HCT116 (cell line): ENCODE measurements at regions not wholly inside any gene's neighbourhood (a gene's known extent, or its start where the extent isn't known, plus 50 kb on each side); places are given as distances from the start of the nearest gene placed in this dataset.
A peak's percentile ranks its signal among the peaks of the same experiment; 100 is the strongest.

Experiments
- ATAC-seq: fragments of 200-7000 bp; cut with Tn5 transposase; 2 replicates; pipeline ENCODE4 v1.9.1; 2020; ENCODE audit warnings: mild to moderate bottlenecking, moderate library complexity
- BruUV-seq: library from RNA; stranded (reverse); fragments of 400-500 nt; replicated peaks from 2 replicates; lab custom pipeline; 2021; lab: Mats Ljungman, UMichigan
- CTCF ChIA-PET: fragments of 300-600 bp; sonication (Branson Sonifier 250); formaldehyde crosslinking; loops from one replicate; lab custom pipeline; 2021; ENCODE audit warnings: antibody characterized with exemption; lab: Charles Lee
- POLR2A ChIA-PET: fragments of 300-600, 350-600 bp; sonication (Branson Sonifier 250); formaldehyde crosslinking; loops from one replicate; lab custom pipeline; 2021; ENCODE audit warnings: antibody characterized with exemption; lab: Charles Lee
- RAD21 ChIA-PET, 2 experiments: fragments of 300-600 bp; sonication (Branson Sonifier 250); formaldehyde crosslinking; loops; one replicate each; lab custom pipeline; 2023; ENCODE audit warnings: low total read pairs in 2 of 2; ENCODE audit not compliant: uncharacterized antibody in 2 of 2, unreplicated experiment in 2 of 2, low non-redundant PET in 1 of 2; lab: Charles Lee
- DNase-seq: peaks from one replicate; pipeline ENCODE4 v3.0.0-alpha.2; 2010; ENCODE audit warnings: low read depth, low spot score
- H2AFZ ChIP-seq: fragments of 200-600 bp; shearing (Covaris generic), sonication (generic); 2 replicates; pipeline ENCODE4 v1.6.1; 2017; ENCODE audit warnings: low read depth, mixed run types, mixed read lengths, antibody characterized with exemption, low read length; ENCODE audit not compliant: poor library complexity, severe bottlenecking
- H3K27ac ChIP-seq: 2 replicates; pipeline ENCODE4 v1.5.1; 2012; ENCODE audit warnings: low read depth, low read length
- H3K27me3 ChIP-seq: fragments of 200-600 bp; sonication (generic); 2 replicates; pipeline ENCODE4 v1.6.1; 2016; ENCODE audit warnings: mixed run types, low read length, mixed read lengths; ENCODE audit not compliant: insufficient read depth
- H3K36me3 ChIP-seq, 2 experiments: fragments of 200-500 bp in 1 of 2; fragments of 200-600 bp in 1 of 2; sonication (Bioruptor generic) in 1 of 2; sonication (generic) in 1 of 2; 2 replicates each; pipeline versions ENCODE4 v1.5.1 to v1.6.1; 2014 to 2016; ENCODE audit warnings: low read length in 2 of 2, inconsistent platforms in 1 of 2, mixed read lengths in 1 of 2, mixed run types in 1 of 2; ENCODE audit not compliant: insufficient read depth in 2 of 2, control insufficient read depth in 1 of 2
- H3K4me1 ChIP-seq, 2 experiments: fragments of 200-600 bp in 1 of 2; sonication (generic) in 1 of 2; 2 replicates each; pipeline versions ENCODE4 v1.5.1 to v1.6.1; 2012 to 2017; ENCODE audit warnings: low read length in 2 of 2, inconsistent platforms in 1 of 2, mild to moderate bottlenecking in 1 of 2, mixed read lengths in 1 of 2, mixed run types in 1 of 2, moderate library complexity in 1 of 2; ENCODE audit not compliant: insufficient read depth in 2 of 2, control insufficient read depth in 1 of 2
- H3K4me2 ChIP-seq: fragments of 200-600 bp; sonication (generic); 2 replicates; pipeline ENCODE4 v1.6.1; 2017; ENCODE audit warnings: mixed run types, low read length, mixed read lengths
- H3K4me3 ChIP-seq, 2 experiments: fragments of 200-600 bp in 1 of 2; sonication (generic) in 1 of 2; replicated peaks in 1 of 2; 2 replicates each; pipeline ENCODE4 v1.5.1; 2011 to 2016; ENCODE audit warnings: low read length in 2 of 2, control low read depth in 1 of 2, low read depth in 1 of 2, mild to moderate bottlenecking in 1 of 2, mixed read lengths in 1 of 2, mixed run types in 1 of 2
- H3K79me2 ChIP-seq: fragments of 200-600 bp; sonication (generic); 2 replicates; pipeline ENCODE4 v1.6.1; 2017; ENCODE audit warnings: mild to moderate bottlenecking, mixed run types, low read length, moderate library complexity, mixed read lengths; ENCODE audit not compliant: insufficient read depth
- H3K9ac ChIP-seq: fragments of 200-600 bp; sonication (generic); 2 replicates; pipeline ENCODE4 v1.6.1; 2016; ENCODE audit warnings: low read length, mixed read lengths
- H3K9me2 ChIP-seq: fragments of 200-600 bp; sonication (generic), shearing (Covaris generic); 2 replicates; pipeline ENCODE4 v1.6.1; 2017; ENCODE audit warnings: mixed run types, mild to moderate bottlenecking, moderate library complexity; ENCODE audit not compliant: insufficient read depth
- H3K9me3 ChIP-seq, 2 experiments: fragments of 200-500 bp in 1 of 2; fragments of 200-600 bp in 1 of 2; sonication (Bioruptor generic) in 1 of 2; sonication (generic) in 1 of 2; 2 replicates each; pipeline ENCODE4 v1.6.1; 2014 to 2017; ENCODE audit warnings: low read length in 2 of 2, mixed read lengths in 2 of 2, inconsistent platforms in 1 of 2, low read depth in 1 of 2, mild to moderate bottlenecking in 1 of 2, mixed run types in 1 of 2, moderate library complexity in 1 of 2; ENCODE audit not compliant: control insufficient read depth in 1 of 2, insufficient read depth in 1 of 2
- H4K20me1 ChIP-seq: fragments of 200-600 bp; sonication (generic), shearing (Covaris generic); 2 replicates; pipeline ENCODE4 v1.6.1; 2017; ENCODE audit warnings: mixed run types, mild to moderate bottlenecking, moderate library complexity; ENCODE audit not compliant: insufficient read depth
- CBX3 ChIP-seq: IDR thresholded peaks from 2 replicates; pipeline ENCODE4 v1.6.1; 2012; ENCODE audit warnings: low read depth
- CEBPB ChIP-seq: IDR thresholded peaks from 2 replicates; pipeline ENCODE4 v1.6.1; 2012; ENCODE audit warnings: low read depth
- CTCF ChIP-seq, 3 experiments: fragments of 200-600 bp in 1 of 3; sonication (generic) in 1 of 3; IDR thresholded peaks in 2 of 3; conservative IDR thresholded peaks in 1 of 3; 2 replicates each; pipeline ENCODE4 v1.5.1; 2012 to 2017; ENCODE audit warnings: low read depth in 2 of 3, low read length in 2 of 3, antibody characterized with exemption in 1 of 3, borderline replicate concordance in 1 of 3, control low read depth in 1 of 3, mild to moderate bottlenecking in 1 of 3, mixed read lengths in 1 of 3, mixed run types in 1 of 3, moderate library complexity in 1 of 3; ENCODE audit not compliant: insufficient read depth in 1 of 3
- EGR1 ChIP-seq: IDR thresholded peaks from 2 replicates; pipeline ENCODE4 v1.6.1; 2012; ENCODE audit warnings: low read depth
- ELF1 ChIP-seq: IDR thresholded peaks from 2 replicates; pipeline ENCODE4 v1.6.1; 2012; ENCODE audit warnings: low read depth, borderline replicate concordance
- EZH2 ChIP-seq: fragments of 200-600 bp; sonication (generic); IDR thresholded peaks from 2 replicates; pipeline ENCODE4 v1.6.1; 2017; ENCODE audit warnings: antibody characterized with exemption, mixed run types
- JUND ChIP-seq: IDR thresholded peaks from 2 replicates; pipeline ENCODE4 v1.6.1; 2012
- POLR2A ChIP-seq: IDR thresholded peaks from 2 replicates; pipeline ENCODE4 v1.7.0; 2011; ENCODE audit warnings: borderline replicate concordance; ENCODE audit not compliant: insufficient read depth, insufficient read length; ENCODE audit errors: extremely low read depth
- SIN3A ChIP-seq: IDR thresholded peaks from 2 replicates; pipeline ENCODE4 v1.6.1; 2012; ENCODE audit warnings: low read depth
- SRF ChIP-seq: IDR thresholded peaks from 2 replicates; pipeline ENCODE4 v1.6.1; 2012; ENCODE audit warnings: low read depth
- TCF7L2 ChIP-seq: IDR thresholded peaks from 2 replicates; pipeline ENCODE4 v1.7.0; 2011; ENCODE audit warnings: borderline replicate concordance, inconsistent platforms; ENCODE audit not compliant: insufficient read depth, insufficient read length; ENCODE audit errors: extremely low read depth
- ZFX ChIP-seq: fragments of 450-650 bp; IDR thresholded peaks from 2 replicates; pipeline ENCODE4 v1.6.1; 2017
- ZNF274 ChIP-seq: fragments of 200-500 bp; sonication (Bioruptor generic); IDR thresholded peaks from 2 replicates; pipeline ENCODE4 v1.6.1; 2014; ENCODE audit warnings: mild to moderate bottlenecking, low read depth, low read length, inconsistent platforms
- intact Hi-C: fragments of 100-400 bp; cut with micrococcal nuclease; formaldehyde crosslinking; loops from 2 replicates; pipeline ENCODE4 v1.10.0; 2022
- TF ChIP-seq, protein P1 (sequence below): IDR thresholded peaks from 2 replicates; pipeline ENCODE4 v1.6.1; 2012
- TF ChIP-seq, protein P2 (sequence below): IDR thresholded peaks from 2 replicates; pipeline ENCODE4 v1.6.1; 2012
- TF ChIP-seq, protein P3 (sequence below): IDR thresholded peaks from 2 replicates; pipeline ENCODE4 v1.6.1; 2012; ENCODE audit warnings: low read depth

DNA sequence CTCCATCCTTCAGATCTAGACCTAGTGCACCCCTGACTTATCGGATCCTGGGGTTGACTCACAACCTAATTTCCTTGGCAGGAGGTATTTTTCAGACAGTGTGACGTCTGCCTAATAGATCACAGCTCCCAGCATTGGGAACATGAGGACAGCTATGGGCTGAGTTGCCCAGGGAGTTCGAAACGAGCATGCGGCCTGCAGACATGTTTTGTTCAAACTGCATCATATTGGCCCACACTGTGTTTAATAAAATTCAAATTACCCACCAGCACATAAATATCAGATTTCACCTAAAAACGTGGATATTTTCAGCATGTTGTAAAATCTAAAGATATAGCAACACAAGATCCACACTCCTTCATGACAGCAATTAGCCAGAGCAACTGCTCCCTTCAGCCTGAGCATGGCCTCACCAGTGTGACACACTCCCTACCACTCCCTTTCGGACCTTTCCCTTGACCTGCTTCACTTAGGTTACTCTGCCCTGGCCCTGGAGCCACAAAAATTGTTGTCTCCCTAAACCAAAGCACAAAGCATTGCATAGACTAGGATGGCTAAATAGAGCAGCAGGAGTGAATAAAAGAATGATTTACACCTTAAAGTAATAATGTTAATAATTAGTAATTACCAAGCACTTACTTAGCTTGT lies 53.6 kb upstream of the USP47 start:
- H3K36me3 ChIP-seq = no peaks in the 10 kb centered on the region
- POLR2A ChIA-PET = interaction anchor here (1.8 kb wide), 1 partner anchor 760 kb away, joined by 5 read pairs; no protein-coding TSS in a partner anchor
- TF ChIP-seq, protein P1, sequence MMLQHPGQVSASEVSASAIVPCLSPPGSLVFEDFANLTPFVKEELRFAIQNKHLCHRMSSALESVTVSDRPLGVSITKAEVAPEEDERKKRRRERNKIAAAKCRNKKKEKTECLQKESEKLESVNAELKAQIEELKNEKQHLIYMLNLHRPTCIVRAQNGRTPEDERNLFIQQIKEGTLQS = no peak
- TF ChIP-seq, protein P2, sequence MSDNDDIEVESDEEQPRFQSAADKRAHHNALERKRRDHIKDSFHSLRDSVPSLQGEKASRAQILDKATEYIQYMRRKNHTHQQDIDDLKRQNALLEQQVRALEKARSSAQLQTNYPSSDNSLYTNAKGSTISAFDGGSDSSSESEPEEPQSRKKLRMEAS = no peak
- TF ChIP-seq SRF (no peak), ZFX (no peak), EGR1 (no peak), JUND (no peak), SIN3A (no peak), ZNF274 (no peak), CBX3 (no peak), CTCF (IDR thresholded peaks at IDR 0.05 in 2 of 3, conservative IDR thresholded peaks at IDR 0.05 in 1 of 3; ENCODE audit: borderline replicate concordance in 1 of 3, insufficient read depth in 1 of 3, low read depth in 2 of 3, low read length in 2 of 3) (no peak; a peak in 1 of 6 replicates), TCF7L2 (no peak), EZH2 (no peak), CEBPB (no peak), ELF1 (no peak), POLR2A (no peak)
- TF ChIP-seq, protein P3, sequence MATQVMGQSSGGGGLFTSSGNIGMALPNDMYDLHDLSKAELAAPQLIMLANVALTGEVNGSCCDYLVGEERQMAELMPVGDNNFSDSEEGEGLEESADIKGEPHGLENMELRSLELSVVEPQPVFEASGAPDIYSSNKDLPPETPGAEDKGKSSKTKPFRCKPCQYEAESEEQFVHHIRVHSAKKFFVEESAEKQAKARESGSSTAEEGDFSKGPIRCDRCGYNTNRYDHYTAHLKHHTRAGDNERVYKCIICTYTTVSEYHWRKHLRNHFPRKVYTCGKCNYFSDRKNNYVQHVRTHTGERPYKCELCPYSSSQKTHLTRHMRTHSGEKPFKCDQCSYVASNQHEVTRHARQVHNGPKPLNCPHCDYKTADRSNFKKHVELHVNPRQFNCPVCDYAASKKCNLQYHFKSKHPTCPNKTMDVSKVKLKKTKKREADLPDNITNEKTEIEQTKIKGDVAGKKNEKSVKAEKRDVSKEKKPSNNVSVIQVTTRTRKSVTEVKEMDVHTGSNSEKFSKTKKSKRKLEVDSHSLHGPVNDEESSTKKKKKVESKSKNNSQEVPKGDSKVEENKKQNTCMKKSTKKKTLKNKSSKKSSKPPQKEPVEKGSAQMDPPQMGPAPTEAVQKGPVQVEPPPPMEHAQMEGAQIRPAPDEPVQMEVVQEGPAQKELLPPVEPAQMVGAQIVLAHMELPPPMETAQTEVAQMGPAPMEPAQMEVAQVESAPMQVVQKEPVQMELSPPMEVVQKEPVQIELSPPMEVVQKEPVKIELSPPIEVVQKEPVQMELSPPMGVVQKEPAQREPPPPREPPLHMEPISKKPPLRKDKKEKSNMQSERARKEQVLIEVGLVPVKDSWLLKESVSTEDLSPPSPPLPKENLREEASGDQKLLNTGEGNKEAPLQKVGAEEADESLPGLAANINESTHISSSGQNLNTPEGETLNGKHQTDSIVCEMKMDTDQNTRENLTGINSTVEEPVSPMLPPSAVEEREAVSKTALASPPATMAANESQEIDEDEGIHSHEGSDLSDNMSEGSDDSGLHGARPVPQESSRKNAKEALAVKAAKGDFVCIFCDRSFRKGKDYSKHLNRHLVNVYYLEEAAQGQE = no peak
- ATAC-seq = peak; percentile 67
- H3K4me1 ChIP-seq = no peaks in the 10 kb centered on the region
- H3K27me3 ChIP-seq = no peaks in the 10 kb centered on the region
- H3K9me2 ChIP-seq = no peaks in the 10 kb centered on the region
- H3K79me2 ChIP-seq = no peaks in the 10 kb centered on the region
- H2AFZ ChIP-seq = no peak overlapping the region
- H3K9ac ChIP-seq = no peak overlapping the region
- intact Hi-C loops = loop anchor here (5.0 to 10.0 kb wide), 4 partner anchors 453 to 996 kb away; no protein-coding TSS in a partner anchor
- no peak overlapping the region for H3K27ac ChIP-seq
- no TSS peak for BruUV-seq
- RAD21 ChIA-PET = interaction anchor here in 1 of 2 experiments (0.7 kb wide), 1 partner anchor 751 kb away, joined by 4 read pairs; no protein-coding TSS in a partner anchor
- no peaks in the 10 kb centered on the region for H3K9me3 ChIP-seq
- no peak for DNase-seq
- H4K20me1 ChIP-seq = no peaks in the 10 kb centered on the region
- CTCF ChIA-PET = interaction anchor here (0.5 to 3.0 kb wide), 13 partner anchors 9 to 1018 kb away, joined by 3 to 40 read pairs (median 5); partner anchors contain the start of gene GALNT18
- no peak overlapping the region for H3K4me2 ChIP-seq
- H3K4me3 ChIP-seq = no peak overlapping the region
